ENCODE measurements at regions not wholly inside any gene's neighbourhood (a gene's known extent, or its start where the extent isn't known, plus 50 kb on each side); places are given as distances from the start of the nearest gene placed in this dataset.
"Not testable (repeated sequence)": the region's sequence is repeated elsewhere in the genome, so short reads cannot be mapped to it uniquely, and the experiment has no call there.

DNA sequence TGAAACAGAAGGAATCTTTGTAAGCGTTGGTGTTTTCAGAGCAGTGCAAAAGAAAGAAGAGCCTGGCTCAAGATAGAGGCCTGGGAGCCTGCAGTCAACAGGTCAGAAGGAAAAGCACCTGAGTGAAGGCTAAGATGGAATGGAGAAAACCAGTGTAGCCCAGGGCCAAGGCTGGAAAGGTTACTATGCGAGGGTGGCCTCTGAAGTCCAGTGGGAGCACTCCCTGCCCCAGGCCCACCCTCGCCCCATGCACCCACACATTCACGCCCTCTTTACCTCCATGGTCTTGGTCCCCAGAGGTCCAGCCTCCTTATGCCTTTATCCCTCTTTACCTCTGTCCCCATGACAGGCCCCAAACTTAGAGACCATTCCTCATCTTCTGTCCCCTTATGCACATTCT lies 169.2 kb upstream of the ZNF644 start:
- H3K9me3 Mint-ChIP-seq = peaks cover 6% of the 10 kb centered on the region
- no peaks in the 10 kb centered on the region for H3K27me3 Mint-ChIP-seq (ENCODE audit: low read depth)
- no peak overlapping the region for H3K27ac Mint-ChIP-seq
- no peaks in the 10 kb centered on the region for H3K4me1 Mint-ChIP-seq
- no peak for DNase-seq (ENCODE audit: low spot score)
- ChIA-PET CTCF (interaction anchor here (3.2 kb wide), 1 partner anchor 25 kb away, joined by 13 read pairs; no protein-coding TSS in a partner anchor), POLR2A (no interaction called here)
- ATAC-seq = no peak
- TF ChIP-seq, protein P1, sequence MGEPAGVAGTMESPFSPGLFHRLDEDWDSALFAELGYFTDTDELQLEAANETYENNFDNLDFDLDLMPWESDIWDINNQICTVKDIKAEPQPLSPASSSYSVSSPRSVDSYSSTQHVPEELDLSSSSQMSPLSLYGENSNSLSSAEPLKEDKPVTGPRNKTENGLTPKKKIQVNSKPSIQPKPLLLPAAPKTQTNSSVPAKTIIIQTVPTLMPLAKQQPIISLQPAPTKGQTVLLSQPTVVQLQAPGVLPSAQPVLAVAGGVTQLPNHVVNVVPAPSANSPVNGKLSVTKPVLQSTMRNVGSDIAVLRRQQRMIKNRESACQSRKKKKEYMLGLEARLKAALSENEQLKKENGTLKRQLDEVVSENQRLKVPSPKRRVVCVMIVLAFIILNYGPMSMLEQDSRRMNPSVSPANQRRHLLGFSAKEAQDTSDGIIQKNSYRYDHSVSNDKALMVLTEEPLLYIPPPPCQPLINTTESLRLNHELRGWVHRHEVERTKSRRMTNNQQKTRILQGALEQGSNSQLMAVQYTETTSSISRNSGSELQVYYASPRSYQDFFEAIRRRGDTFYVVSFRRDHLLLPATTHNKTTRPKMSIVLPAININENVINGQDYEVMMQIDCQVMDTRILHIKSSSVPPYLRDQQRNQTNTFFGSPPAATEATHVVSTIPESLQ (CRISPR knock-in tag; IDR thresholded peaks at IDR 0.05) = no peak
- TF ChIP-seq ERG (CRISPR knock-in tag; IDR thresholded peaks at IDR 0.05) = no peak
- no peak for TF ChIP-seq GABPB1 (CRISPR knock-in tag; IDR thresholded peaks at IDR 0.05)
- TF ChIP-seq MLX (CRISPR knock-in tag; IDR thresholded peaks at IDR 0.05) = no peak
- TF ChIP-seq, protein P2, sequence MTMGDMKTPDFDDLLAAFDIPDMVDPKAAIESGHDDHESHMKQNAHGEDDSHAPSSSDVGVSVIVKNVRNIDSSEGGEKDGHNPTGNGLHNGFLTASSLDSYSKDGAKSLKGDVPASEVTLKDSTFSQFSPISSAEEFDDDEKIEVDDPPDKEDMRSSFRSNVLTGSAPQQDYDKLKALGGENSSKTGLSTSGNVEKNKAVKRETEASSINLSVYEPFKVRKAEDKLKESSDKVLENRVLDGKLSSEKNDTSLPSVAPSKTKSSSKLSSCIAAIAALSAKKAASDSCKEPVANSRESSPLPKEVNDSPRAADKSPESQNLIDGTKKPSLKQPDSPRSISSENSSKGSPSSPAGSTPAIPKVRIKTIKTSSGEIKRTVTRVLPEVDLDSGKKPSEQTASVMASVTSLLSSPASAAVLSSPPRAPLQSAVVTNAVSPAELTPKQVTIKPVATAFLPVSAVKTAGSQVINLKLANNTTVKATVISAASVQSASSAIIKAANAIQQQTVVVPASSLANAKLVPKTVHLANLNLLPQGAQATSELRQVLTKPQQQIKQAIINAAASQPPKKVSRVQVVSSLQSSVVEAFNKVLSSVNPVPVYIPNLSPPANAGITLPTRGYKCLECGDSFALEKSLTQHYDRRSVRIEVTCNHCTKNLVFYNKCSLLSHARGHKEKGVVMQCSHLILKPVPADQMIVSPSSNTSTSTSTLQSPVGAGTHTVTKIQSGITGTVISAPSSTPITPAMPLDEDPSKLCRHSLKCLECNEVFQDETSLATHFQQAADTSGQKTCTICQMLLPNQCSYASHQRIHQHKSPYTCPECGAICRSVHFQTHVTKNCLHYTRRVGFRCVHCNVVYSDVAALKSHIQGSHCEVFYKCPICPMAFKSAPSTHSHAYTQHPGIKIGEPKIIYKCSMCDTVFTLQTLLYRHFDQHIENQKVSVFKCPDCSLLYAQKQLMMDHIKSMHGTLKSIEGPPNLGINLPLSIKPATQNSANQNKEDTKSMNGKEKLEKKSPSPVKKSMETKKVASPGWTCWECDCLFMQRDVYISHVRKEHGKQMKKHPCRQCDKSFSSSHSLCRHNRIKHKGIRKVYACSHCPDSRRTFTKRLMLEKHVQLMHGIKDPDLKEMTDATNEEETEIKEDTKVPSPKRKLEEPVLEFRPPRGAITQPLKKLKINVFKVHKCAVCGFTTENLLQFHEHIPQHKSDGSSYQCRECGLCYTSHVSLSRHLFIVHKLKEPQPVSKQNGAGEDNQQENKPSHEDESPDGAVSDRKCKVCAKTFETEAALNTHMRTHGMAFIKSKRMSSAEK (CRISPR knock-in tag; IDR thresholded peaks at IDR 0.05; ENCODE audit: borderline replicate concordance) = no peak
- TF ChIP-seq JAZF1 (CRISPR knock-in tag; IDR thresholded peaks at IDR 0.05) = no peak
- TF ChIP-seq, protein P3, sequence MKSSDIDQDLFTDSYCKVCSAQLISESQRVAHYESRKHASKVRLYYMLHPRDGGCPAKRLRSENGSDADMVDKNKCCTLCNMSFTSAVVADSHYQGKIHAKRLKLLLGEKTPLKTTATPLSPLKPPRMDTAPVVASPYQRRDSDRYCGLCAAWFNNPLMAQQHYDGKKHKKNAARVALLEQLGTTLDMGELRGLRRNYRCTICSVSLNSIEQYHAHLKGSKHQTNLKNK (CRISPR knock-in tag; IDR thresholded peaks at IDR 0.05) = no peak
- TF ChIP-seq EMX1 (CRISPR knock-in tag; IDR thresholded peaks at IDR 0.05) = no peak
- no peak for TF ChIP-seq ATF3 (CRISPR knock-in tag; conservative IDR thresholded peaks at IDR 0.05)
- no peak for TF ChIP-seq ZNF219 (CRISPR knock-in tag; IDR thresholded peaks at IDR 0.05; ENCODE audit: borderline replicate concordance)
- no peak for TF ChIP-seq KAT7 (CRISPR knock-in tag; IDR thresholded peaks at IDR 0.05; ENCODE audit: borderline replicate concordance)
- no peaks in the 10 kb centered on the region for H3K36me3 Mint-ChIP-seq
- no peak overlapping the region for H3K4me3 Mint-ChIP-seq

DNA sequence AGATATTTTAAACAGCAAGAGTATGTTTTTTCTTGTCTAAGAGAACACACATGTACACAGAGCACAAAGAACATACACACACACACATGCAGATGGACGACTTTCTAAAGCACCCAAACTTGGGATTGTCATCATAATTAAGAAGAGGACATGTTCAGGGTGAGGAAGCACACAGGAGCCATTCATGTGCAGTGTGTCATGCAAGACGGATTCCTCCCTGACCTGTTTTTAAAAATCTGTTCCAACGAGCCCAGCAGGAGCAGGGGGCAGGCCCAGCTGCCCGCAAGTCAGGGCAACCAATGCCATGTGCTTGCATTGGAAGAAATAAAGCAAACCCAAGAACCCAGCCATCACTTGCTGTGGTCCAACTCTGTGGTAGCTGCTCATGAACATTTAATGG lies 167.3 kb upstream of the ZNF644 start:
- ATAC-seq = no peak
- H3K9me3 Mint-ChIP-seq = peaks cover 19% of the 10 kb centered on the region
- ChIA-PET POLR2A (no interaction called here), CTCF (interaction anchor here (0.9 to 1.7 kb wide), 2 partner anchors 23 to 89 kb away, joined by 4 to 7 read pairs; no protein-coding TSS in a partner anchor)
- H3K4me1 Mint-ChIP-seq = no peaks in the 10 kb centered on the region
- no peak for DNase-seq (ENCODE audit: low spot score)
- TF ChIP-seq PRRX2 (CRISPR knock-in tag; IDR thresholded peaks at IDR 0.05) = no peak
- TF ChIP-seq, protein P1 (CRISPR knock-in tag; IDR thresholded peaks at IDR 0.05) = no peak
- TF ChIP-seq, protein P4, sequence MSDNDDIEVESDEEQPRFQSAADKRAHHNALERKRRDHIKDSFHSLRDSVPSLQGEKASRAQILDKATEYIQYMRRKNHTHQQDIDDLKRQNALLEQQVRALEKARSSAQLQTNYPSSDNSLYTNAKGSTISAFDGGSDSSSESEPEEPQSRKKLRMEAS (CRISPR knock-in tag; IDR thresholded peaks at IDR 0.05) = no peak
- no peak for TF ChIP-seq SMAD3 (CRISPR knock-in tag; IDR thresholded peaks at IDR 0.05; ENCODE audit: borderline replicate concordance)
- no peak for TF ChIP-seq SP1 (CRISPR knock-in tag; conservative IDR thresholded peaks at IDR 0.05)
- H3K36me3 Mint-ChIP-seq = no peaks in the 10 kb centered on the region
- H3K27ac Mint-ChIP-seq = no peak overlapping the region
- H3K27me3 Mint-ChIP-seq (ENCODE audit: low read depth) = no peaks in the 10 kb centered on the region; the same call in 1 of the 2 replicates
- no peak overlapping the region for H3K4me3 Mint-ChIP-seq

DNA sequence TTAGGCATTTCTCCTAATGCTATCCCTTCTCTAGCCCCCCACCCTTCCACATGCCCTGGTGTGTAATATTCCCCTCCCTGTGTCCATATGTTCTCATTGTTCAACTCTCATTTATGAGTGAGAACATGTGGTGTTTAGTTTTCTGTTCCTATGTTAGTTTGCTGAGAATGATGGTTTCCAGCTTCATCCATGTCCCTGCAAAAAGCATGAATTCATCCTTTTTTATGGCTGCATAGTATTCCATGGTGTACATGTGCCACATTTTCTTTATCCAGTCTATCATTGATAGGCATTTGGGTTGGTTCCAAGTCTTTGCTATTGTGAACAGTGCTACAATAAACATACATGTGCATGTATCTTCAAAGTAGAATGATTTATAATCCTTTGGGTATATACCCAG lies 161.0 kb upstream of the ZNF644 start:
- H3K4me1 Mint-ChIP-seq; ATAC-seq; H3K27ac Mint-ChIP-seq; DNase-seq (ENCODE audit: low spot score); CTCF ChIA-PET; H3K4me3 Mint-ChIP-seq; H3K36me3 Mint-ChIP-seq; H3K27me3 Mint-ChIP-seq (ENCODE audit: low read depth); POLR2A ChIA-PET: not testable (repeated sequence)
- H3K9me3 Mint-ChIP-seq = peaks cover 45% of the 10 kb centered on the region
